ENCODE measurements at regions not wholly inside any gene's neighbourhood (a gene's known extent, or its start where the extent isn't known, plus 50 kb on each side); places are given as distances from the start of the nearest gene placed in this dataset.

DNA sequence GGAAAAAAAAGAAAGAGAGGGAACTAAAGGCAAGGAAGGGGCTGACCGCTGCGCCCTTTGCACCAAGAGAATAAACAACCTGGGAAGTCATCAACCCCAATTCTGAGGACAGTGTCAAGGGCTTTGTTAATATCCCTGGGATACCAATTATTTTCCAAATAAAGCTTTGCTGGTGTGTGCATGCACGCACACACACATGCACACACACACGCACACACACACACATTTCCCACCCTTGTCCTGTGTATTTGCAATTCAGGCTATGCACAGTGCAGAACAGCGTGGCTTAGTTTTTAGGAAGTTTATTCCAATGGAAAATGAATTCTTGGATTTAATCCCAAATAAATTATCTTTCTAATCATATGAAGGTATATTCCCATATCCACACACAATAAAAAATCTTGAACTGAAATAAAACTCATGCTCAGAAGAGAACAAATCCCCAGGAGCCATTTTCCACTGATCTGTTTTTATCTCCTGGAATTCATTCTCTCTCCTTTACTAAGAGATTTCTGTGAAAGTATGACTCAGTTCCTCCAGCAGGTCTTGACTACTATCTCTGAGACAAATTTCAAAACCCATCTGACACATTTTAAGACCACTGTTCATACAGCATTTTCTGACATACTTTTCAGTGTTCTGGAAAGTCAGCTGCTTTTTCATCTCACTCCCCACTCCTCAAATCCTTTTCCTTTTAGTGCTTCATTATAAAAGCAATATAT, 334.4 kb upstream of the ATP2B1 start:
- TF ChIP-seq, protein P1, sequence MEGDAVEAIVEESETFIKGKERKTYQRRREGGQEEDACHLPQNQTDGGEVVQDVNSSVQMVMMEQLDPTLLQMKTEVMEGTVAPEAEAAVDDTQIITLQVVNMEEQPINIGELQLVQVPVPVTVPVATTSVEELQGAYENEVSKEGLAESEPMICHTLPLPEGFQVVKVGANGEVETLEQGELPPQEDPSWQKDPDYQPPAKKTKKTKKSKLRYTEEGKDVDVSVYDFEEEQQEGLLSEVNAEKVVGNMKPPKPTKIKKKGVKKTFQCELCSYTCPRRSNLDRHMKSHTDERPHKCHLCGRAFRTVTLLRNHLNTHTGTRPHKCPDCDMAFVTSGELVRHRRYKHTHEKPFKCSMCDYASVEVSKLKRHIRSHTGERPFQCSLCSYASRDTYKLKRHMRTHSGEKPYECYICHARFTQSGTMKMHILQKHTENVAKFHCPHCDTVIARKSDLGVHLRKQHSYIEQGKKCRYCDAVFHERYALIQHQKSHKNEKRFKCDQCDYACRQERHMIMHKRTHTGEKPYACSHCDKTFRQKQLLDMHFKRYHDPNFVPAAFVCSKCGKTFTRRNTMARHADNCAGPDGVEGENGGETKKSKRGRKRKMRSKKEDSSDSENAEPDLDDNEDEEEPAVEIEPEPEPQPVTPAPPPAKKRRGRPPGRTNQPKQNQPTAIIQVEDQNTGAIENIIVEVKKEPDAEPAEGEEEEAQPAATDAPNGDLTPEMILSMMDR (IDR thresholded peaks at IDR 0.05): no peak
- no peak for TF ChIP-seq POLR2A (IDR thresholded peaks at IDR 0.05)

All from thyroid gland (tissue), 4 donors.